Skeletal muscle tissue (tissue), 3 donors: ENCODE measurements at regions not wholly inside any gene's neighbourhood (a gene's known extent, or its start where the extent isn't known, plus 50 kb on each side); places are given as distances from the start of the nearest gene placed in this dataset.
"Not testable (repeated sequence)": the region's sequence is repeated elsewhere in the genome, so short reads cannot be mapped to it uniquely, and the experiment has no call there.

Experiments used
- H3K27ac ChIP-seq: one replicate; pipeline ENCODE4 v1.7.0; 2013; ENCODE audit warnings: mild to moderate bottlenecking, low read depth, low read length, inconsistent platforms
- H3K27me3 ChIP-seq, 3 donors: one replicate each; pipeline ENCODE4 v1.7.0; 2013; ENCODE audit warnings: low read length in 3 of 3; ENCODE audit not compliant: control insufficient read depth in 3 of 3, insufficient read depth in 3 of 3
- H3K36me3 ChIP-seq, 3 donors: one replicate each; pipeline ENCODE4 v1.7.0; 2013; ENCODE audit warnings: low read length in 3 of 3; ENCODE audit not compliant: control insufficient read depth in 3 of 3, insufficient read depth in 3 of 3
- H3K4me1 ChIP-seq, 3 donors: one replicate each; pipeline ENCODE4 v1.7.0; 2013; ENCODE audit warnings: low read length in 3 of 3, mild to moderate bottlenecking in 3 of 3; ENCODE audit not compliant: control insufficient read depth in 3 of 3, insufficient read depth in 3 of 3
- H3K4me3 ChIP-seq, 3 donors: one replicate each; pipeline ENCODE4 v1.7.0; 2013; ENCODE audit warnings: low read length in 3 of 3
- H3K9ac ChIP-seq, 3 donors: one replicate each; pipeline ENCODE4 v1.7.0; 2013; ENCODE audit warnings: low read length in 3 of 3, mild to moderate bottlenecking in 3 of 3, moderate library complexity in 2 of 3, low read depth in 1 of 3
- H3K9me3 ChIP-seq, 3 donors: one replicate each; pipeline ENCODE4 v1.7.0; 2013; ENCODE audit warnings: low read length in 3 of 3; ENCODE audit not compliant: control insufficient read depth in 3 of 3
- donor health status: Osteomylitis.

- Histone ChIP-seq H3K4me1 (no peaks in the 10 kb centered on the region), H3K36me3 (no peaks in the 10 kb centered on the region), H3K4me3 (no peak overlapping the region), H3K27ac (no peak overlapping the region), H3K9ac (no peak overlapping the region), H3K27me3 (no peaks in the 10 kb centered on the region), H3K9me3 (no peaks in the 10 kb centered on the region)
Observed at GRCh38 chr21:23809573-23809972, 1797.7 kb downstream of the MRPL39 start.

DNA sequence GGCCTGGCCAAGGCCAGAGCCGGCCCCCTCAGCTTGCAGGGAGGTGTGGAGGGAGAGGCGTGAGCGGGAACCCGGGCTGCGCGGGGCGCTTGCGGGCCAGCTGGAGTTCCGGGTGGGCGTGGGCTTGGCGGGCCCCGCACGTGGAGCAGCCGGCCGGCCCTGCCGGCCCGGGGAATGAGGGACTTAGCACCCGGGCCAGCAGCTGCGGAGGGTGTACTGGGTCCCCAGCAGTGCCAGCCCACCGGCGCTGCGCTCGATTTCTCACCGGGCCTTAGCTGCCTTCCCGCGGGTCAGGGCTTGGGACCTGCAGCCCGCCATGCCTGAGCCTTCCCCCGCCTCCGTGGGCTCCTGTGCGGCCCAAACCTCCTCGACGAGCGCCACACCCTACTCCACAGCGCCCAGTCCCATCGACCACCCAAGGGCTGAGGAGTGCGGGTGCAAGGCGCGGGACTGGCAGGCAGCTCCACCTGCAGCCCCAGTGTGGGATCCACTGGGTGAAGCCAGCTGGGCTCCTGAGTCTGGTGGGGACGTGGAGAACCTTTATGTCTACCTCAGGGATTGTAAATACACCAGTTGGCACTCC is 1800.2 kb downstream of the MRPL39 start:
- not testable (repeated sequence) for H3K27me3 ChIP-seq, H3K36me3 ChIP-seq, H3K4me1 ChIP-seq, H3K27ac ChIP-seq, H3K9ac ChIP-seq, H3K4me3 ChIP-seq, H3K9me3 ChIP-seq

- Histone ChIP-seq H3K27me3 (no peaks in the 10 kb centered on the region), H3K4me3 (no peak overlapping the region), H3K9ac (no peak overlapping the region), H3K27ac (no peak overlapping the region), H3K36me3 (no peaks in the 10 kb centered on the region), H3K9me3 (no peaks in the 10 kb centered on the region), H3K4me1 (no peaks in the 10 kb centered on the region)
Observed at GRCh38 chr21:23804866-23805265, 1802.4 kb downstream of the MRPL39 start.

GRCh38 chr21:23801292-23801691 is 1806.0 kb downstream of the MRPL39 start:
- Histone ChIP-seq H3K36me3 (no peaks in the 10 kb centered on the region), H3K27ac (no peak overlapping the region), H3K9ac (no peak overlapping the region), H3K4me1 (no peaks in the 10 kb centered on the region), H3K4me3 (no peak overlapping the region), H3K27me3 (no peaks in the 10 kb centered on the region), H3K9me3 (no peaks in the 10 kb centered on the region)

GRCh38 chr21:23799376-23799775 is 1807.9 kb downstream of the MRPL39 start:
- H3K4me3 ChIP-seq, result no peak overlapping the region
- no peaks in the 10 kb centered on the region for H3K36me3 ChIP-seq
- no peaks in the 10 kb centered on the region for H3K4me1 ChIP-seq
- no peak overlapping the region for H3K9ac ChIP-seq
- no peak overlapping the region for H3K27ac ChIP-seq
- no peaks in the 10 kb centered on the region for H3K9me3 ChIP-seq
- H3K27me3 ChIP-seq, result no peaks in the 10 kb centered on the region

GRCh38 chr21:23792300-23792699 is 1815.0 kb downstream of the MRPL39 start:
- Histone ChIP-seq H3K4me3 (no peak overlapping the region), H3K36me3 (no peaks in the 10 kb centered on the region), H3K9me3 (no peaks in the 10 kb centered on the region), H3K4me1 (no peaks in the 10 kb centered on the region), H3K27me3 (no peaks in the 10 kb centered on the region), H3K27ac (no peak overlapping the region), H3K9ac (no peak overlapping the region)

DNA sequence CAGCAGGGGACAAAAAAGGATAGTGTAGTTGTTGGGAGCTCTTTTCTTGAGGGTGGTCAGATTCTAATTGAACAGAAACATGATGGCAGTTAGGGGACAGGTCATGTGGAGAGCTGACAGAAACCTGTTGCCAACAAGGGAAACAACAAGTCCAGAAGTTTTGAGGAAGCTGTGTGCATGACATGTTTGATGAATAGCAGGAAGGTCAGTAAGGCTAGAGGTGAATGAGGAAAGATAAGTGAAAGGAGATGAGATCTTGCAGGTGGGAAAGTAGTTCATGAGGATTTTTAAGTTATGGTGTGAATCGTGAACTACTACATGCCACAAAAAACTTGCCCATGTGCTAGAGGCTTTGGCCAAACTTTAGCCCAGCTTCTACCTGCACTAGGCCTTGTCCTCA is 1817.4 kb downstream of the MRPL39 start:
- Histone ChIP-seq H3K27ac (no peak overlapping the region), H3K36me3 (no peaks in the 10 kb centered on the region), H3K4me3 (no peak overlapping the region), H3K9ac (no peak overlapping the region), H3K9me3 (no peaks in the 10 kb centered on the region), H3K27me3 (no peaks in the 10 kb centered on the region), H3K4me1 (no peaks in the 10 kb centered on the region)

GRCh38 chr21:23780326-23780725 is 1827.0 kb downstream of the MRPL39 start:
- Histone ChIP-seq H3K9ac (no peak overlapping the region), H3K27me3 (no peaks in the 10 kb centered on the region), H3K4me3 (no peak overlapping the region), H3K36me3 (no peaks in the 10 kb centered on the region), H3K9me3 (no peaks in the 10 kb centered on the region), H3K27ac (no peak overlapping the region), H3K4me1 (no peaks in the 10 kb centered on the region)

- Histone ChIP-seq H3K27ac (no peak overlapping the region), H3K27me3 (no peaks in the 10 kb centered on the region), H3K36me3 (no peaks in the 10 kb centered on the region), H3K4me3 (no peak overlapping the region), H3K9ac (no peak overlapping the region), H3K9me3 (peaks cover 0 to 2% (median 0%) of the 10 kb centered on the region in 3 donors), H3K4me1 (no peaks in the 10 kb centered on the region)
Observed at GRCh38 chr21:23743821-23744220, 1863.5 kb downstream of the MRPL39 start.

DNA sequence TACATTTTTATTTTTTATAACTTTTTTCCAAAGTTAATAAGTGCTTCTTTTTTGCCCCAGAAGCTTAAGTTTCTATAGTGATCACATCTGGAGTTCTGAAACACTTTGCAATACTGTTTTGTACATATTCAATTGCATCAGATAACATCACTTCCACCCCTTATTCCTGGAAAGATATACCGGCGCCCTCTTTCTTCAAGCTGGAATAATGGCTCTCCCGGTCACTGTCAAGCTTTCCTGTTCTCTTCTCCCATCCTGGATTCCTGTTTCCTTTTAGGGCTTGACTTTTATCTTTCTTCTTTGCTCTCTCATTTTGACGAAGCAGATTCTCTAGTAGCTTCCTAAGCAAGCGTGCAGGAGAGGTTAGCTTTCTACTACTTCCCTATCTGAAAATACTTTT is 1866.8 kb downstream of the MRPL39 start:
- Histone ChIP-seq H3K9me3 (no peaks in the 10 kb centered on the region), H3K4me3 (no peak overlapping the region), H3K36me3 (no peaks in the 10 kb centered on the region), H3K27me3 (no peaks in the 10 kb centered on the region), H3K4me1 (no peaks in the 10 kb centered on the region), H3K27ac (no peak overlapping the region), H3K9ac (no peak overlapping the region)

GRCh38 chr21:23732776-23733175 is 1874.5 kb downstream of the MRPL39 start:
- no peak overlapping the region for H3K9ac ChIP-seq
- H3K4me3 ChIP-seq, result no peak overlapping the region
- no peaks in the 10 kb centered on the region for H3K9me3 ChIP-seq
- H3K27me3 ChIP-seq, result no peaks in the 10 kb centered on the region
- no peaks in the 10 kb centered on the region for H3K36me3 ChIP-seq
- H3K27ac ChIP-seq, result no peak overlapping the region
- no peaks in the 10 kb centered on the region for H3K4me1 ChIP-seq
